ENCODE measurements at regions not wholly inside any gene's neighbourhood (a gene's known extent, or its start where the extent isn't known, plus 50 kb on each side); places are given as distances from the start of the nearest gene placed in this dataset.

- Histone ChIP-seq H3K27ac (ENCODE audit: low read depth, low read length, poor library complexity, severe bottlenecking) (no peak overlapping the region), H3K36me3 (ENCODE audit: insufficient read depth, low read length) (no peaks in the 10 kb centered on the region), H3K9me3 (ENCODE audit: low read length) (no peaks in the 10 kb centered on the region), H3K4me3 (ENCODE audit: low read depth, low read length, poor library complexity, severe bottlenecking) (no peak overlapping the region), H3K79me2 (ENCODE audit: insufficient read depth, low read depth, low read length) (no peaks in the 10 kb centered on the region), H3K4me1 (ENCODE audit: insufficient read depth, low read length, poor library complexity, severe bottlenecking) (peaks cover 11% of the 10 kb centered on the region), H3K4me2 (ENCODE audit: low read length) (no peak overlapping the region), H3K9me2 (ENCODE audit: insufficient read depth, low read length) (no peaks in the 10 kb centered on the region), H4K20me1 (ENCODE audit: insufficient read depth, low read length) (no peaks in the 10 kb centered on the region), H2AFZ (ENCODE audit: low read length) (no peak overlapping the region)
- no peak for TF ChIP-seq CTCF (conservative IDR thresholded peaks at IDR 0.05; ENCODE audit: low read length)
- intact Hi-C loops (cut with micrococcal nuclease; ENCODE audit: unreplicated experiment) = no loop called here
- DNase-seq (ENCODE audit: low spot score) = no peak
- ChIA-PET CTCF (ENCODE audit: unreplicated experiment) (no interaction called here), POLR2A (interaction anchor here (0.6 kb wide), 1 partner anchor 150 kb away, joined by 5 read pairs; no protein-coding TSS in a partner anchor)
- BruUV-seq (replicated peaks) = no TSS peak
Observed at GRCh38 chr21:43348170-43348766, 78.7 kb downstream of the SIK1 start.

- intact Hi-C loops (cut with micrococcal nuclease; ENCODE audit: unreplicated experiment) = no loop called here
- H3K79me2 ChIP-seq (ENCODE audit: insufficient read depth, low read depth, low read length) = no peaks in the 10 kb centered on the region
- no TSS peak for BruUV-seq (replicated peaks)
- H3K4me2 ChIP-seq (ENCODE audit: low read length) = no peak overlapping the region
- H2AFZ ChIP-seq (ENCODE audit: low read length) = no peak overlapping the region
- H3K9me3 ChIP-seq (ENCODE audit: low read length) = no peaks in the 10 kb centered on the region
- no peak overlapping the region for H3K27ac ChIP-seq (ENCODE audit: low read depth, low read length, poor library complexity, severe bottlenecking)
- DNase-seq (ENCODE audit: low spot score) = no peak
- H3K4me3 ChIP-seq (ENCODE audit: low read depth, low read length, poor library complexity, severe bottlenecking) = no peak overlapping the region
- no peak for TF ChIP-seq EZH2phosphoT487 (IDR thresholded peaks at IDR 0.05; ENCODE audit: borderline replicate concordance, low read depth, low read length)
- no peak for TF ChIP-seq CTCF (conservative IDR thresholded peaks at IDR 0.05; ENCODE audit: low read length)
- H3K36me3 ChIP-seq (ENCODE audit: insufficient read depth, low read length) = no peaks in the 10 kb centered on the region
- H4K20me1 ChIP-seq (ENCODE audit: insufficient read depth, low read length) = no peaks in the 10 kb centered on the region
- peaks cover 6% of the 10 kb centered on the region for H3K4me1 ChIP-seq (ENCODE audit: insufficient read depth, low read length, poor library complexity, severe bottlenecking)
- POLR2A ChIA-PET = no interaction called here
- H3K9me2 ChIP-seq (ENCODE audit: insufficient read depth, low read length) = no peaks in the 10 kb centered on the region
- CTCF ChIA-PET (ENCODE audit: unreplicated experiment) = interaction anchor here (0.6 kb wide), 1 partner anchor 10 kb away, joined by 4 read pairs; no protein-coding TSS in a partner anchor
Observed at GRCh38 chr21:43347461-43348169, 79.3 kb downstream of the SIK1 start.

GRCh38 chr21:43346551-43346950 is 80.4 kb downstream of the SIK1 start:
- Histone ChIP-seq H3K36me3 (ENCODE audit: insufficient read depth, low read length) (no peaks in the 10 kb centered on the region), H3K4me1 (ENCODE audit: insufficient read depth, low read length, poor library complexity, severe bottlenecking) (no peaks in the 10 kb centered on the region), H3K4me2 (ENCODE audit: low read length) (no peak overlapping the region), H3K27ac (ENCODE audit: low read depth, low read length, poor library complexity, severe bottlenecking) (no peak overlapping the region), H3K9me3 (ENCODE audit: low read length) (no peaks in the 10 kb centered on the region), H3K4me3 (ENCODE audit: low read depth, low read length, poor library complexity, severe bottlenecking) (no peak overlapping the region), H3K79me2 (ENCODE audit: insufficient read depth, low read depth, low read length) (no peaks in the 10 kb centered on the region), H2AFZ (ENCODE audit: low read length) (no peak overlapping the region), H4K20me1 (ENCODE audit: insufficient read depth, low read length) (no peaks in the 10 kb centered on the region), H3K9me2 (ENCODE audit: insufficient read depth, low read length) (no peaks in the 10 kb centered on the region)
- TF ChIP-seq EZH2phosphoT487 (IDR thresholded peaks at IDR 0.05; ENCODE audit: borderline replicate concordance, low read depth, low read length) (no peak), CTCF (conservative IDR thresholded peaks at IDR 0.05; ENCODE audit: low read length) (no peak)
- intact Hi-C loops (cut with micrococcal nuclease; ENCODE audit: unreplicated experiment) = no loop called here
- no peak for DNase-seq (ENCODE audit: low spot score)
- CTCF ChIA-PET (ENCODE audit: unreplicated experiment) = no interaction called here
- BruUV-seq (replicated peaks) = no TSS peak
- POLR2A ChIA-PET = no interaction called here
